Neural crest cell (in vitro differentiated cells): ENCODE measurements at regions not wholly inside any gene's neighbourhood (a gene's known extent, or its start where the extent isn't known, plus 50 kb on each side); places are given as distances from the start of the nearest gene placed in this dataset.

ENCODE experiments used
- DNase-seq: peaks from one replicate; pipeline ENCODE4 v3.0.0; 2021; ENCODE audit warnings: low read depth, mixed read lengths, low spot score
- H3K27ac Mint-ChIP-seq: one replicate; pipeline ENCODE4 v1.8.0; 2021; ENCODE audit warnings: mild to moderate bottlenecking, mixed read lengths; ENCODE audit not compliant: unreplicated experiment
- H3K27me3 Mint-ChIP-seq: 2 replicates; pipeline ENCODE4 v1.8.0; 2021; ENCODE audit warnings: low read depth, mild to moderate bottlenecking, mixed read lengths
- H3K36me3 Mint-ChIP-seq: 2 replicates; pipeline ENCODE4 v1.8.0; 2021; ENCODE audit warnings: low read depth, mild to moderate bottlenecking, mixed read lengths
- H3K4me1 Mint-ChIP-seq: 2 replicates; pipeline ENCODE4 v1.8.0; 2021; ENCODE audit warnings: mixed read lengths
- H3K4me3 Mint-ChIP-seq: one replicate; pipeline ENCODE4 v1.8.0; 2021; ENCODE audit warnings: mild to moderate bottlenecking, mixed read lengths
- H3K9me3 Mint-ChIP-seq: 2 replicates; pipeline ENCODE4 v1.8.0; 2021; ENCODE audit warnings: mixed read lengths
- CTCF ChIP-seq: fragments of 200-600 bp; sonication (generic); conservative IDR thresholded peaks from 2 replicates; pipeline ENCODE4 v1.5.0; 2021; ENCODE audit warnings: antibody characterized with exemption, mild to moderate bottlenecking

- Mint-ChIP-seq H3K27me3 (peaks cover 3% of the 10 kb centered on the region), H3K36me3 (peaks cover 3% of the 10 kb centered on the region), H3K9me3 (peaks cover 4% of the 10 kb centered on the region), H3K4me1 (peaks cover 11% of the 10 kb centered on the region), H3K4me3 (no peak overlapping the region), H3K27ac (no peak overlapping the region)
- TF ChIP-seq CTCF = no peak
- no peak for DNase-seq
These were observed 258.1 kb downstream of the DLL1 start for GRCh38 chr6:170032706-170033309.

GRCh38 chr6:170032197-170032596, 258.7 kb downstream of the DLL1 start:
- no peak for TF ChIP-seq CTCF
- no peak for DNase-seq
- H3K27me3 Mint-ChIP-seq = peaks cover 3% of the 10 kb centered on the region
- H3K36me3 Mint-ChIP-seq = peaks cover 3% of the 10 kb centered on the region
- peaks cover 4% of the 10 kb centered on the region for H3K9me3 Mint-ChIP-seq
- no peak overlapping the region for H3K4me3 Mint-ChIP-seq
- no peak overlapping the region for H3K27ac Mint-ChIP-seq
- H3K4me1 Mint-ChIP-seq = peaks cover 8% of the 10 kb centered on the region

GRCh38 chr6:170031684-170032121, 259.2 kb downstream of the DLL1 start:
- Mint-ChIP-seq H3K36me3 (peaks cover 3% of the 10 kb centered on the region), H3K9me3 (peaks cover 4% of the 10 kb centered on the region), H3K4me1 (peaks cover 7% of the 10 kb centered on the region), H3K4me3 (no peak overlapping the region), H3K27me3 (peaks cover 3% of the 10 kb centered on the region), H3K27ac (no peak overlapping the region)
- TF ChIP-seq CTCF = no peak
- no peak for DNase-seq

GRCh38 chr6:170030821-170031471, 259.9 kb downstream of the DLL1 start:
- no peak for DNase-seq
- Mint-ChIP-seq H3K4me3 (no peak overlapping the region), H3K9me3 (peaks cover 4% of the 10 kb centered on the region), H3K27me3 (peaks cover 3% of the 10 kb centered on the region), H3K27ac (no peak overlapping the region), H3K36me3 (peaks cover 3% of the 10 kb centered on the region), H3K4me1 (no peaks in the 10 kb centered on the region)
- no peak for TF ChIP-seq CTCF

GRCh38 chr6:170030284-170030815, 260.5 kb downstream of the DLL1 start:
- DNase-seq = no peak

More at GRCh38 chr6:170030284-170030815, 260.5 kb downstream of the DLL1 start:
- H3K27me3 Mint-ChIP-seq = peaks cover 3% of the 10 kb centered on the region
- H3K4me3 Mint-ChIP-seq = no peak overlapping the region
- H3K4me1 Mint-ChIP-seq = no peaks in the 10 kb centered on the region
- peaks cover 3% of the 10 kb centered on the region for H3K36me3 Mint-ChIP-seq
- H3K27ac Mint-ChIP-seq = no peak overlapping the region
- TF ChIP-seq CTCF = no peak
- peaks cover 4% of the 10 kb centered on the region for H3K9me3 Mint-ChIP-seq
